22Rv1 (cell line): ENCODE measurements at regions not wholly inside any gene's neighbourhood (a gene's known extent, or its start where the extent isn't known, plus 50 kb on each side); places are given as distances from the start of the nearest gene placed in this dataset.
"Not testable (repeated sequence)": the region's sequence is repeated elsewhere in the genome, so short reads cannot be mapped to it uniquely, and the experiment has no call there.

Experiments used
- H3K27ac ChIP-seq: fragments of 450-650 bp; 2 replicates; pipeline ENCODE4 v1.5.1; 2017
- CTCF ChIP-seq: fragments of 450-650 bp; IDR thresholded peaks from 2 replicates; pipeline ENCODE4 v1.5.1; 2017; ENCODE audit warnings: mild to moderate bottlenecking
- ZFX ChIP-seq: fragments of 450-650 bp; IDR thresholded peaks from 2 replicates; pipeline ENCODE4 v1.6.1; 2017; ENCODE audit warnings: antibody characterized with exemption, borderline replicate concordance

GRCh38 chr3:194034346-194035336 is 101.3 kb upstream of the HES1 start:
- TF ChIP-seq ZFX = no peak
- no peak for TF ChIP-seq CTCF
- no peak overlapping the region for H3K27ac ChIP-seq

- no peak overlapping the region for H3K27ac ChIP-seq
- TF ChIP-seq ZFX = no peak
- no peak for TF ChIP-seq CTCF
Observed at GRCh38 chr3:194035406-194036138, 100.4 kb upstream of the HES1 start.

DNA sequence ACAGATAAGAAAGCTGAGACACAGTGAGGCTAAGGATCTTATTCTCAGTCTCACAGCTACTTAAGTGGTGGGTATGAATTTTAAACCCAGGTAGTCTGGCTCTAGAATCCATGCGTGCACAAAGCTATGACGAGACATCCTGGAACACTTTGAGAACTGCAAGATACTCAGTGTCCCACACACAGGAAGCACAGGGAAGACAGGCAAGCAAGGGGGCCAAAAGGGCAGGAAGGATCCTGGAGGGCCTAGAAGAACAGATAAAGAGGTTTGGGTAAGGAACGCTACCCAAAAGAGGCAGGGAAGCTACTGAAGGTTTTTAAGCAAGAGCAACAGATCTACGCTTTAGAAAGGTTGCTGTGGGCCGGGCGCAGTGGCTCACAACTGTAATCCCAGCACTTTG is 99.1 kb upstream of the HES1 start:
- H3K27ac ChIP-seq = no peak overlapping the region
- TF ChIP-seq CTCF (no peak), ZFX (no peak)

GRCh38 chr3:194038346-194038745 is 97.6 kb upstream of the HES1 start:
- H3K27ac ChIP-seq = not testable (repeated sequence)

DNA sequence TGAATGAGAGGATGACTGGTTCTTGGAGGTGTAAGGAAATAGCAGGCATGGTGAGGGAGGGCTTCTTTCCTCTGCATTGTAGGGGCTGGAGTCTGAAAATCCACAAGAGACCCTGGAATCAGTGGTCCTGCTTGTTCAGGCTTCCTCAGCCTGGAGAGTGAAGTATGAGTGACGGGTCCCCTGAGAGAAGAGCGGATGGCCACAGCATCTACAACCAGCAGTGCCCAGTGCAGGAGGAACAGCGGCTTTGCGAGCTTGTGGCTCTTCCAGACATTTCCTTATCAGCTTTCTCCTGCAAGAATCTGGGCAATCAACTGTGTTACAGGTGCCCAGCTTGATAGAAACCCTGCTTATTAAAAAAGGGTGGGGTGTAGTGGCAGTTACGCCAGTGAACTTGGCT is 97.0 kb upstream of the HES1 start:
- TF ChIP-seq ZFX (no peak), CTCF (no peak)
- no peak overlapping the region for H3K27ac ChIP-seq

DNA sequence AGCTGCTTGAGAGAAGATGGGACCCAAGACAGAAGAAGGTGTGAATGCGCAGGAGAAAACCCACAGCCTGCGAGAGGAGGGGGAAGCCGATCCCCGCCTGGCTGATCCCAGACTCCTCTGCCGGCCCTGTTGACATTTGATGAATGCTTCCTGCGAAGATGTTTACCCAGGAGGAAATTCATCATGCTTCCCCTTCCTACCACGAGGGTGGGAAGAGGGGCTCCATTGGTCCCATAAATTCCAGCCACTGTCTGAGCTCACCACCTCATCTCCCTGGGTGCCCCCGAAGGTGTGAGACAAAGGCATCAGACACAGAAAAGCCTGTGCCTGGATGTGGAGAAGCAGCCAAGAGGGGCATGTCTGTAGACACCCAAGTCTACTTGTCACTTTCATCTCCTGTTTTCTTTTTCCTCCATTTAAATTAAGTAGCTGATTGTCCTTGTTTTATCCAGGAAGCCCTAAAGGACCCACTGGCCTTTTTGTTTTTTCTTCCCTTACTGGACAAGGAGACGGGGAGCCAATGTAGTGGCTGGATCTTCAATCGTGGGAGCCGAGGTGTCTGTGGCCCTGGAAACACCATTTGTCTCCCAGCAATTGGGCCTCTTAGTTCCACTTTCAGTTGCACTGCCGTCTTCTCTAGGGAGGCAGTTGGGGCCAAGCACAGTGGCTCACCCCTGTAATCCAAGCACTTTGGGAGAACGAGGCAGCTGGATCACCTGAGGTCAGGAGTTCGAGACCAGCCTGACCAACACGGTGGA is 95.3 kb upstream of the HES1 start:
- H3K27ac ChIP-seq = no peak overlapping the region
- TF ChIP-seq ZFX (no peak), CTCF (no peak)

GRCh38 chr3:194042927-194043326 is 93.0 kb upstream of the HES1 start:
- H3K27ac ChIP-seq = no peak overlapping the region
- TF ChIP-seq CTCF (no peak), ZFX (no peak)
